Tongue (tissue), 1 donor: ENCODE measurements at regions not wholly inside any gene's neighbourhood (a gene's known extent, or its start where the extent isn't known, plus 50 kb on each side); places are given as distances from the start of the nearest gene placed in this dataset.
A peak's percentile ranks its signal among the peaks of the same experiment; 100 is the strongest.

ENCODE experiments used
- DNase-seq: peaks from one replicate; pipeline ENCODE4 v3.0.0-alpha.2; 2015

GRCh38 chr14:65281991-65282895 lies 130.3 kb upstream of the FUT8 start:
- DNase-seq: no peak

GRCh38 chr14:65282896-65283253 lies 129.7 kb upstream of the FUT8 start:
- DNase-seq: no peak

DNA sequence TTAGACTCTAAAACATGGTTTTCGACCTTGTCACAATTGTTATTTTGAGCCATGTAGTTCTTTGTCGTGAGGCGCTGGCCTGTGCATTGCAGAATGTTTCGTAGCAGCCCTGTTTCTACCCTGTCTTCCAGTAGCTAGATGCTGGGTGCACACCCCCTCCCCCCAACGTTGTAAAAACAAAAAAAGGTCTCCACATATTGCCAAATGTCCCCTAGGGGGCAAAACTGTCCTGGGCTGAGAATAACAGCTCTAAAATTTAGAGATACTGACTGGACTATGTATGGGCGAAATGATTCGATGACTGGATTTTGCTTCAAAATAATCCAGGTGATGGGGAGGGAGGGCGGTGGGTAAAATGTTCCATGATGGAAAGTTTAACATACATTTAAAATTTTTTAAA lies 126.1 kb upstream of the FUT8 start:
- no peak for DNase-seq

GRCh38 chr14:65287264-65288131 lies 125.0 kb upstream of the FUT8 start:
- no peak for DNase-seq

DNA sequence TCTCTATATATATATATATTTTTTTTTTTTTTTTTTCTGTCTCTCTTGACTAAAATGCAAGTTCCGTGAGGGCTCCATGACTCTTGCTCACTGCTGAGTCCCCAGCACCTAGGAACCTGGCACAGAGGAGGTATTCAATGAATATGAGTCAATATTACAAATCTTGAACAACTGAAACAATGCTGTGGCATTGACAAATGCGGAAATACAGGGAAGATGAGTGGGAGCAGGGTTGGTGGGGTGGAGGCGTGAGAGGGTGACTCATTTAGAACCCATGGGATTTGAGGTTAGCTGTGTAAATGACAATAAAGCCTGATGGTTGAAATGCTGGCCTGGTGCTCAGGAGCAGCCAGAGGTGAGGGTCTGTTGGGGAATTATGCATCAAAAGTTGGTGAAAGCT lies 121.7 kb upstream of the FUT8 start:
- DNase-seq: no peak

GRCh38 chr14:65291531-65291930 lies 121.0 kb upstream of the FUT8 start:
- DNase-seq: no peak

DNA sequence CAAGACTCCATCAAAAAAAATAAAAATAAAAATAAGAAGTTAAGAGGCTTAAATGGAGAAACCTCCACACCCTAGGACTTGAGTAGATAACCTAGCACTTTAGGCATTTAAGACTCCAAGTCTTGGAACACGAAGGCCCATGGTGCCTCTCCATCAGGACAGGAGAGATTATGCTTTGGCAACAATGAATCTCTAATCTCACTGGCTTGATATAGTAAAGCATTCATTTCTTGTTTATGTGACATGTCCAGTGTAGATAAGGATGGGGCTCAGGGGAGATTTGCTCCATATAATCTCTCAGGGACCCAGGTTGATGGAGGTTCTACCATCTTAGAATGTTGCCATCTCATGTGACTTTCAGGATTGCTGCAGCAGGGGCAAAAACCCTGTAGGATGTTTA lies 117.7 kb upstream of the FUT8 start:
- no peak for DNase-seq

DNA sequence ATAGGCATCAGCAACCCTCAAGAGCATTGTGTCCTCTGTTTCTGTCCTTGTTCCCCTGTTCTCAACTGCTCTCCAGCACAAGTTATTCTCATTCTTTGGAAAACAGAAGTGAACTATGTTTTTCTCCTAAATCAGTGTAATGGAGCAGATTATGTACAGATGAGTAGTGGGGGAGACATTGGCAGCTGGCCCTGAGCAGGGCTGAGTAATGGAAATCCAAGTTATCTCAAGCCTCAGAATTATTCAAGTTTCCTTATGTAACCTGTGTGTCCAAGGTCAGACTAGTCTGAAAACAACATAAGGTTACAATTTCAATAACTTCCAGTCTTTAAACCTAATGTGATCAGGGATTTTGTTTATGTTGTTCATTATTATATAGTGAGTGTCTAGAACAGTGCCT lies 116.1 kb upstream of the FUT8 start:
- no peak for DNase-seq

GRCh38 chr14:65296876-65297275 lies 115.7 kb upstream of the FUT8 start:
- no peak for DNase-seq

GRCh38 chr14:65297744-65298143 lies 114.8 kb upstream of the FUT8 start:
- DNase-seq: peak; percentile 52

DNA sequence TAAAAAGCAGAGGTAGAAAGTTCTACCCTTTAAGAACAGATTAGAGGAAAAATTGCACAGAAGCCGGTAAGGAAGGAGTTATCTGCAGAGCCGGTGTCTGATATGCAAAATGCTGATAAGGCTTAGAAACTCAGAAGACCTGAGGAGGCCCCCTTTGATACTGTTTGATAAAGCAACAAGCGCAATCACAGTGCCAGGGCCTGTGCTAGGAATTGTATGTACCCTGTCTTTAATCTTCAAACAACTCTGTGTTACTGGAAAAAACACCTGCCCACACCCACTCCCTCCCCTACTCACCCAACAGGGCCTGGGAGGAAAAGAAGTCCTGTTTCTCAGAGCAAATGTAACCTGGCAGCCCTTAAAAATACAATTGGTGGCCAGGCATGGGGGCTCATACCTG lies 112.7 kb upstream of the FUT8 start:
- DNase-seq: no peak

- no peak for DNase-seq
Measured at GRCh38 chr14:65301862-65302539, 110.5 kb upstream of the FUT8 start.

GRCh38 chr14:65302571-65303189 lies 109.8 kb upstream of the FUT8 start:
- no peak for DNase-seq

DNA sequence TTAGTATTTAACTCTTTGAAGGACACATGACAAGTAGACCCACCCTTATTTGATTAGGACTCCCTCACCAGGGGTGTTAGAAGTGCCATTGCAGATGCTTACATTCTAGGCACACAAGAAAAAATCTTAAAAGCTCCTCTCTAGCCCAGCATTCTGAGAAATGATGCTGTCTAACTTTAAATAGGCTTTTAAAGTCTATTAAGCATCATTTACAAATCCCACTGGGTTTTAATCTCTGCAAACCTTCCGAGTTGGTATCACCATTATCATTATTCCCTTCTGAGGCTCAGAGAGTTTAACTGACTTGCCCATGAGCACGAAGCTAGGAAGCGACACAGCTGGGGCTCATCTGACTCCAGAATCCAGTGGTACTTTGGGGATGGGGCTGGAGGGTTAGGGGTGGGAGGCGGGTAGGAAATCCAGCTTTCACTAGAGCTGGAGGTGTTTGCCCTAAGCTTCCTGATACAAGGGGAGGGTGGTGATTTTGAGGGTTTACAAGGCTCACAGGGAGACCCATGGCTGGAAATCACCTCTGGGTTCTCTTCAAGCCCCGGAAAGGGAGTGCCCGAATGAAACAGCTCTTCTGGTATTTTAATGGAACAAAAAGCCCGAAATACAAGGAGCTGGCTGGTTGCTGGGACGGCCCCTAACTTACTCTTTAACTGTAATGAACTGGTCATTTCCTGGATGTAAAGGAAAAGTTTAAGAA lies 109.2 kb upstream of the FUT8 start:
- DNase-seq: no peak

DNA sequence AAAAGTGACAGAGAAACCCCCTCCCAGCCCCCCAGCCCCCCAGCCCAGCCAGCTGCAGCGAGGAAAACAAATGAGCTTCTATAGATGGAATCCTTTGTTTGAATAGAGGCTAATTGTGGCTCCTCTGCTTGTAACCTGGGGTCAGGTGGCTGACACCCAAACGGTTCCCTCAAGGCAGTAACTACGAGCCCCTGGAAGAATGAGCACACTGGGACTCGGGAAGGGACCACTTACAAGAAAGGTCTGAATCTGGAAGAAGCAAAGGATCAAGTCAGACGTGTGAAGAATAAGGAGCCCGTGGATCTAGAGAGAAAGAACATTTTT lies 108.7 kb upstream of the FUT8 start:
- DNase-seq: no peak

DNA sequence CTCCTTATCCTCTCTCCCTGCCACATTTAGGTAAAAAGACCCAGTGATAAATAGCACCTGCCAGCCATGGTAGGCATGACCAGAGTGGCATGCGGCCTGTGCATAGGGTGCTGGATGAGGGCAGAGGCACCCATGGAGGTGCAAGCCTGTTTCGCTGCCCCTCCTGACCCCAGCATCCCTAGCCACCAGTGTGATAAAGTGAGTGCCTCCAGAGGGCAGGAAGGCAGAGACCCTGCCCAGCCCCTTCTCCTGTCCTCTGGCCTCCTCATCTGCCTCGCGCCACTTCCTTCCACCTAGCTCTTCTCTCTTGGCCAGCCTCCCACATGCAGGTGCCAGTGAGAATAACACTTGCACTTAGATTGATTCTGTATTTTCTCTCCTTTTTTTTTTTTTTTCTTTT lies 108.3 kb upstream of the FUT8 start:
- no peak for DNase-seq

- DNase-seq: no peak
Measured at GRCh38 chr14:65304963-65305362, 107.6 kb upstream of the FUT8 start.

- DNase-seq: no peak
Measured at GRCh38 chr14:65308536-65308935, 104.0 kb upstream of the FUT8 start.

GRCh38 chr14:65310568-65310967 lies 102.0 kb upstream of the FUT8 start:
- no peak for DNase-seq

- DNase-seq: no peak
Measured at GRCh38 chr14:65312859-65313258, 99.7 kb upstream of the FUT8 start.

DNA sequence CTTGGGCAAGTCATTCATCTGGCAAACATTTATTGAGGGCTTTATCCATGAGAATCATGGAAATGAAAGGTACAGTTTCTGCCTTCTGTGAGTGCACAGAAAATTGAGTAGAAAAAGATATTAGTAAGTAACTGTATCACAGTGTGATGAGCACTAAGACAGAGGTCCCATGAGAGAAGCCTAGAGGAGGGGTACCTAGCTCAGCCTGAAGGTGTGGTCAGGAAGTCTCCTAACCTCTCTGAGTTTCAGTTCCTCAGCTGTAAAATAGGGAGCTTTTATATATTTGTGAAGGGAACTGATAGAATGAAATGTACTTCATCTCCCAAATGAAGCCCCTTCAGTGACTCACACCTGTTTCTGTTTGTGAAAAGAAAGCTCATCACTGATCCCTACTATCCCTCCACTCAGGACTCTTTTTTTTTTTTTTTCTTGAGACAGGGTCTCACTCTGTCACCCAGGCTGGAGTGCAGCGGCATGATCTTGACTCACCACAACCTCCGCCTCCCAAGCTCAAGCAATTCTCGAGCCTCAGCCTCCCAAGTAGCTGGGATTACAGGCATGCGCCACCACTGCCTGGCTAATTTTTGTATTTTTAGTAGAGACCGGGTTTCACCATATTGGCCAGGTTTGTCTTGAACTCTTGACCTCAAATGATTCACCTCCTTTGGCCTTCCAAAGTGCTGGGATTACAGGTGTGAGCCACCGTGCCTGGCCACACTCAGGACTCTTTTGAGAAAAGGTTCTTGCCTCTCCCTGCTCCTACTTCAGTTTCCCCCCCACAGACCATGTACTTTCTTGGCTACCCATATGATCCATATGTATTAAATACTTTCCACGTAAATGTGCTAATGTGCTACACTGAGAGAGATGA lies 93.7 kb upstream of the FUT8 start:
- DNase-seq: no peak
